SW480 (cell line): ENCODE measurements at regions not wholly inside any gene's neighbourhood (a gene's known extent, or its start where the extent isn't known, plus 50 kb on each side); places are given as distances from the start of the nearest gene placed in this dataset.

Experiments
- DNase-seq: peaks from one replicate; pipeline ENCODE4 v3.0.0-alpha.2; 2016; ENCODE audit warnings: low spot score

DNA sequence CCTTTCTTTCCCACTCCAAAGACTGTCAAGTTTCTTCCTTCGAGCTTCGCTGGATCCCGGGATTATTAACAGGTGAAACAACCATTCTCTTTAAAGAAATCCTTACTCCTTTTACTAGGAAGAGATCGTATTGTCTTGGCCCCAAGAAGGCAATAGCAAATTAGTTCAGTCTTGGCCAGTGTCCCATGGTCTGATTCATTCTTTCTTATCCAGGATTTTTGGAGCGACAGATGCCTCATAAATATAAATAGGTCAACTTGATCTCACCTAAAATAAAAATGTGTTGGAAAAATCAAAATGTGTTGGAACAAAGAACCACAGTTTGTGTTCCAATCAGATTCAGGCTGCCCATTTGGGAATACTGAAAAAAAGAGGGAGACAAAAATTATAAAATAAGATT lies 140.1 kb upstream of the TMEM108 start:
- DNase-seq = no peak

GRCh38 chr3:132892956-132893355 lies 145.2 kb upstream of the TMEM108 start:
- no peak for DNase-seq

- no peak for DNase-seq
Measured at GRCh38 chr3:132881756-132882409, 156.3 kb upstream of the TMEM108 start.

DNA sequence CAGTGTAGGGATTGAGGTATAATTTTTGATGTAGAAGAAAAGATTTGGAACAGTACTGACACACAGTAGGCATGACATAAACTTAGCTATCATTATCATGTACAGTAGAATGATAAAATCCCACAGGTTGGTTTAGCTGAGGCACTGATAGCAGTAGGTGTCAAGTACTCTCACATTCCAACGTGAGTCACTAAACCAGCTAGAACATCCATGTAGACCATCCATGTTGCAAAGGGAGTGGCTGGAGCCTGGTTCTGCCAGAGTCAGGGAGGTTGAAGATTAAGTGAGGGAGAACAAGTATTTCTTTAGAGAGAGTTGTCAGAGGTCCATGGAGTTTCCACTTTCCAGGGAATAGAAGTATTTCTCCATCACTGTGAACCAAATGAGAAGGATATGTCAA lies 157.2 kb upstream of the TMEM108 start:
- no peak for DNase-seq

DNA sequence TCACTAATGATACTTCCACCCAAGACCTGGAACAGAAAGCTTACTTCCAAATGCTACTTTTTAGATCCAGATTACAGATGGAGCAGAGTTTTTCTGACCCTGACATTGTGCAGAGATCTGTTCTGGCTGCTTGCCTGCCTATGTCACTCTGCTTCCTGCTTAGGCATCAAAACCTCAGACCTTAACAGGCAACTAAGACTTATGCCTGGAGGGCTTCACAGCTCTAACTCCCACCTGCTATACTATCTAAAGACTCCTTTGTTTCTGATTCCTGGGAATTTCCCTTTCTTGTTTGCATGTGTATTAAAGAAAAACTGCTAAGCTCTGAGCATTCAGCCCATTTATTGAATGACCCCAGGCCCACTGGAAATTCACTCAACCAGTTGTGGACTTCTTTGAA lies 157.4 kb upstream of the NPHP3 start:
- no peak for DNase-seq

DNA sequence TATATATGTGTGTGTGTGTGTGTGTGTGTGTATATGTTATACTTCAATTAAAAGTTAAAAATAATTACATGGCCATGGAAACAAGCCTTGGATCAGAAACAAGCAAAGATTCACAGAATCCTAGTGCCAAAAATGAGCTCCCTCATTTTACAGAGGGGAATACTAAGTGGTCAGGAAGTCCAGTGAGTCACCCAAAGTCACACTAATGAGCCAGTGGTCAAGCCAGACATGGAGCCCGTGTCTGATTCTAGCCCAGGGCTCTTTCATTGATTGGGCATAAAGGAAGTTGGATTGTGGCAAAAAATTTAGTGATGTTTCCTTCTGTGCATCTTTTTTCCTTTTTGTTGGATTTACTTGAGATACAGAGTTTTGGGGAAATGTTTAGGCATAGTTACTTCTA lies 152.5 kb upstream of the NPHP3 start:
- DNase-seq = no peak

- DNase-seq = no peak
Measured at GRCh38 chr3:132872711-132873110, 150.5 kb upstream of the NPHP3 start.

- no peak for DNase-seq
Measured at GRCh38 chr3:132871956-132872355, 149.7 kb upstream of the NPHP3 start.

- peak; percentile 25 for DNase-seq
Measured at GRCh38 chr3:132870541-132870940, 148.3 kb upstream of the NPHP3 start.

DNA sequence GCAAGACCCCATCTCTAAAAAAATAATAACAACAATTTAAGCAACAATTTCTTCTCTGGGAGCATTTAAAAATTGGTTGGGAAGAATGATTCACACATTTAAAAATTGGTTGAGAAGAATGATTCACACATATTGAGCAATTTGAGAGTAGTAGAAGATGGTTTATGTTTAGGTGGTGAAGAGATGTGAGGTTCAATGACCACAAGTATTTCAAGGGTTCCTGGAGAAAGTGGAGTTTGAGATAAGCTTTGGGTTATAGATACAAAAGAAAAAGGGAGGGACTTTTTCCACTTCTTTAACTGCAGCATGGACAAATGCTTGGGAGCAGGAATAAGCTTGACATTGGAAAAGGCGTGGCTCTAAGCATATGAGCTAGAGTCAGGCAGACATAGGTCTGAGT lies 145.7 kb upstream of the NPHP3 start:
- DNase-seq = no peak

GRCh38 chr3:132867526-132867925 lies 145.3 kb upstream of the NPHP3 start:
- DNase-seq = no peak

GRCh38 chr3:132857317-132857716 lies 135.1 kb upstream of the NPHP3 start:
- DNase-seq = no peak

- no peak for DNase-seq
Measured at GRCh38 chr3:132854856-132855535, 132.8 kb upstream of the NPHP3 start.

DNA sequence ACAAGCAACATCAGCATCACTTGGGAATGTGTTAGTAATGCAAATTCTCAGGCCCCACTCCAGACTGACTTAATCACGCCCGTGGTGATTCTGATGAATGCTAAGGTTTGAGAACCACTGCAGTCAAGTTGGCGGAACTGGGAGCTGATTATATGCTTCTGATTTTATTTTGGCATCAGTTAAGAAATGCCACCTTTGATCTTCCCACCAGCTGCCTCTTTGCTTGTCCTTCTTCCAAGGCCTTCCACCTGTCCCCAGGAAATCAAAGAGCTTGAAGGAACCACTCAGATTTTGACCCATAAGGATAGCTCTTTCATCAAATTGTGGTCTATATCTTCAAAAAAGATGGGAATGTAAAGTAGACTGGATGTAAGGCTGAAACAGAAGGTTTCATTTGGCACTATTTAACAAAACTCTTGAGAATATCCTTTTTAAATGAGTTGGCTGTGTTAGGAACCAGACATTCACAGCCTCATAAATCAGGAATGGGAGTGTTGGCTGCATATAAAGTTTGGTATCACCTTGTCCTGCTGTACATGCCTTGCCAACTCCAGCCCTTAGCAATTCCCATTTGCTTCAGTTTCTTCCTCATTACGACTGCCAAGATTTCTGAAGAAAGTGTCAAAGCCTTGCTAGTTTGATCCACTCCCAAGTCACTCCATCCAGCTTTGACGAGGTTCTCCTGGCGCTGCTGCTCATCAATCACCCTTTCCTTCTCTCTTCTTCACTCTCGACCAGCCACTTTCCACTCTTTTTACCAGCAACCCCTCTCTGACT lies 125.8 kb upstream of the NPHP3 start:
- DNase-seq = no peak

DNA sequence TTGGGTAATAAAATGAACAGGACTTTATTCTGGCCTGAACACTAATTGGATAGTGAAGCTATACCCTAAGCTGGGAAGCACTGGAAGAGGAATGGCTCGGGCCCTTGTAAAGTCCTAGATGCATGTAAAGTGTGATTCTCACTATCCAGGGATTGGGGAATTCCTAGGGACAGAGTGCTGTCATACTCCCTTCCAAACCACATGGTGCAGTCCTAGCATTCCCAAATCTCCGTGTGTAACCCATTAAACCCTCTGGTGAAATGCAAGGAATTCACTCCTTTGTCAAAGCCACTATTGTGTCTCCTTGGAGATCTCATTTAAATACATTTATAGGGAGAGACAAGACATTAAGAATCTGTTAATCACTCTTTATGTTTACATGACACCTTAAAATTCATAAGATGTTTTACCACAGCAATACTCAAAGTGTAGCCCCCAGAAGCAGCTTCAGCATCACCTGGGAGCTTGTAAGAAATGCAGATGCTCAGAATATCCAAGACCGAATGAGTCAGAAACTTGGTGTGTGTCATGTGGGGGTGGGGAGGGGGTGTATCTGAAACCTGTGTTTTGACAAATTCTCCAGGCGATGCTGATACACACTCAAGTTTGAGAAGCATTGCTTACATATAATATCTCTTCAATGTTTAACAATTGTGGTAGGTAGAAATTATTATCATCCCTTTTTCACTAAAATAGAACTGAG lies 121.8 kb upstream of the NPHP3 start:
- DNase-seq = no peak

DNA sequence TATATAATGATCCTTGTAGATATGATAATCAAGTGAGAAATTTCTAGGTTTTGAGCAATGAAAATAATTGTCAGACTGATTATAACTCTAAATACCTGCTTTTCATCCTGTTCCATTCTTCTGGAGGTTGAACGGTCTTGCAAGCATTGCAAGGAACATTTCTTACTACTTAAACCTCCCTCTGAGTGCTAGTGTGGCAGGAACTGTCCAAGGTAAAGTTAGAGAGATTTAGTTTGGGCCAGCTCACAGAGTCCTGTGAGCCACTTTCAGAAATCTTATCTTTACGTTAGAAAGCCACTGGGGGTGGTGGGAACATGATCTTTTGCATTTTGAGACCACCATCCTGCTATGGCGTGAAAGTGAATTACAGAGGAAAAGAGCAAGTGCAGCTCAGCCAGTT lies 121.1 kb upstream of the NPHP3 start:
- no peak for DNase-seq

- no peak for DNase-seq
Measured at GRCh38 chr3:132841621-132842020, 119.4 kb upstream of the NPHP3 start.

DNA sequence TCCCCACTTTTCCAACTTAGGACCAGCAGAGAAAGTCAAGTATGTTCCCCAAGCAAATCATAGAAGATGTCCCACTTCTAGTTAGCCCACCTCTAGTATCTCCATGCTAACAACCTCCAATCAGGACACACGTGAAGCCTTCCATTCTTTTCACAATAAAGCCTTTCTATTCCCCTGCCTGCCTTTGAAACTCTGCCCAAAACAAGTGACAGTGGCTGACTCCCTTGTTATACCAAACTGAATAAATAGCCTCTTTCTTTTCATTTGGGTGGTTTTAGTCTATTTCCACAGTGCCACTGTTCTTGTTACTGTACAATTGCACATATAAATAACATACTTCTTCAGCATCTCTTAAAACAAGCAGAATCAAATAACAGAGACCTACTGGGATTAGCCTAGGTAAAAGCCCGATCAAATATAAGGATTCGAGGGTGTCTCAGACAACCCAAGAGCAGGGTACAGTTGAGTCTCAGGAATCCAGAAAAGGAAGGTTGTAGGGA lies 118.0 kb upstream of the NPHP3 start:
- no peak for DNase-seq

DNA sequence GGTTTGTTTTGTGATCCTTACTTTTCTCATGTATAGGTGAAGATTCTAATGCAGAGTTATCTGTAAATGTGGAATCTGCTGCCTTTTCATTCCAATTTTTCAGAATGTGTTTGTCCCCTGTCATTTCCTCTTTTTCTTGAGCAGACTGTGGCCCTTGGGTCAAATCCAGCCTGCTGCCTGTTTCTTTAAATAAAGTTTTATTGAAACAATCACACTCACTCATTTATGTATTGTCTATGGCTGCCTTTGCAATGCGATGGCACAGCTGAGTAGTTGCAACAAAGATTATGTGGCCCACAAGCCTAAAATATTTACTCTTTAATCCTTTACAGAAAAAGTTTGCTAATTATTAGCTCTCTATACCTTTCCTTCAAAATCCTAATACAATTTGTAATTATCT lies 116.3 kb upstream of the NPHP3 start:
- DNase-seq = no peak

GRCh38 chr3:132837615-132838014 lies 115.4 kb upstream of the NPHP3 start:
- no peak for DNase-seq

- no peak for DNase-seq
Measured at GRCh38 chr3:132834356-132834755, 112.1 kb upstream of the NPHP3 start.

GRCh38 chr3:132829101-132829500 lies 106.9 kb upstream of the NPHP3 start:
- no peak for DNase-seq
